GM18870 (cell line): ENCODE measurements at regions not wholly inside any gene's neighbourhood (a gene's known extent, or its start where the extent isn't known, plus 50 kb on each side); places are given as distances from the start of the nearest gene placed in this dataset.

ENCODE experiments used
- ATAC-seq: cut with Tn5 transposase; IDR thresholded peaks from one replicate; pipeline ENCODE4 v1.9.1; 2021; ENCODE audit warnings: moderate library complexity; ENCODE audit not compliant: unreplicated experiment

DNA sequence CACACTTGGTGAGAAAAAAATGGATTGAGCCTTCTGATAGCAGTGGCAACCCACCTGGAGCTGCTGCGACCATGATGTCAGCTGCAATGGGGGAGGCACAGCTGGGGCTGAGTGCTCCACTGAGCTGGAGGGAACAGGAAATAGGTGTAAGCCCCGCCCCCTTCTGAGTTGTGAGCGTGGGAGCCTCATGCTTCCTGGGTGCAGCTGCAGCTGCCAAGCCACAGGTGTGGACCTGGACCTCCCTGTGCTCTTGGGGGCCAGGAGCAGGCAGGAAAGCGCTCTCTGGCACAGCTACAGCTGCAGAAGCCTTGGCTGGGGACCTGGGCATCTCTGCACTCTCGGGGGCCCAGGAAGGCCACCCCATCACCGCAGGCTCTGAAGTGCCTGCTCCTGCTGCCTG is 970.6 kb downstream of the DCDC2C start:
- no peak for ATAC-seq

DNA sequence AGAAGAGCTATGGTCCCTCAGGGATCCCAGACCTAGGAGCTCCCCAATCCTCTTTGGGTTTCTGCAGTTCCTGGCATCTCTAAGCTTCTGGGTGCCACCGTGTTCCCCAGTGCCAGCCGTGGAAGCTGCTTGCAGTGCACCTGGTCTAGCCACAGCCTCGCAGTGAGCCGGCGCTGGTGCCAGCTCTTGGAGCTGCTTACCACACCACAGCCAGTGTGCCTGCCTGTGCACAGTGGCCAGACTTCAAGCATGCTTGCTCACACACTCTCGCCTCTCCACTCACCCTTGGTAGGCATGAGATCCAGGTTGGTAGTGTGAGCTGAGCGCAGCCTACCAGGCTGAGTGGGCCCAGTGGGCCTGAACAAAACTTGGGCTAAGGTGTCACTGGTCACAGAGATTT is 971.9 kb downstream of the DCDC2C start:
- no peak for ATAC-seq

DNA sequence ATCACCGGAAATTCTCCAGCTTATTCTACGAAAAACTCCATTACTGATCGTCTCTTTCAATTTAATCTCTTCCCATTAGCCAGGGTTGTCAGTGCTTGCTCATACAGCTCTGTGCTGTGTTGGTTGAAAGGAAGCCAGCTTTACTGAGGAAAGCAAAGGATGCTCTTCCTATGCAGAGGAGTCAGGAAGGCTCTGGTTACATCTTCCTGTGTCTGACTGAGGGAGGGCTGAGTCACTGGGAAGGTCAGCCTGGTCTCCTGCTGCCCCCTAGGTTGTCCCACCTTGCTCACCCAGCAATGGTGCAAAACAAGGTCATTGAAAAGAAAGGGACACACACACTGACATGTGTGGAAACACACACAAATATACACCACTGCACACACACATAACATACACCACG is 975.6 kb downstream of the DCDC2C start:
- ATAC-seq, result no peak

DNA sequence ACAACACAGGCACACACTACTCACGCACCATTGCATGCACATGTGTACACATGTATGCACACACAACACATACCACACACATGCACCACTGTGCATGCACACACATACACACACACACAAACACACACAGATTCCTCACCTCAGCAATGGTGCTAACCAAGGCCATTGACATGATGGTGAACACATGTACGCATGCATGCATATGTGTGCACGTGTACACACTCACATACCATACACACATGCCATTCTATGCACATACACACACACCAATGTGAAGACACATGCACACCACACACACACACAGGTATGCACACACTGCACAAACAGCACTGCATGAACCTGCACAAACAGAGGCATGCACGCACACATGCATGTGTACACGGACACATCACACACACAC is 976.0 kb downstream of the DCDC2C start:
- ATAC-seq, result no peak

DNA sequence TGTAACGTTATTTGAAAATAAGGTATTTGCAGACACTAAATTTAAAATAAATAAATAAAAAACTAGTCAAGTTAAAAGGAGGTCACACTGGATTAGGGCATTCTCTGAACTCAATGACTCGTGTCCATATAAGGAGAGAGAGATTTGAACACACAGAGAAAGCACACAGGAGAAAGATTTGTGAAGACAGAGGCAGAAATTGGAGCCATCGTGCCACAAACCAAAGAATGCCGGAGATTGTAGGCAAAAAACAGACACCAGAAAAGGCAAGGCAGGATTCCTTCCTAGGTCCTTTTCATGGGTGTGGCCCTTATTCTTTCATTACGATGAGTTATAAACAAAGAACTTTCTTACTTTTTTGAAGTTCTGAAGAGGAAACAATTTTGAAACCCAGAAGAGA is 981.5 kb downstream of the DCDC2C start:
- no peak for ATAC-seq

DNA sequence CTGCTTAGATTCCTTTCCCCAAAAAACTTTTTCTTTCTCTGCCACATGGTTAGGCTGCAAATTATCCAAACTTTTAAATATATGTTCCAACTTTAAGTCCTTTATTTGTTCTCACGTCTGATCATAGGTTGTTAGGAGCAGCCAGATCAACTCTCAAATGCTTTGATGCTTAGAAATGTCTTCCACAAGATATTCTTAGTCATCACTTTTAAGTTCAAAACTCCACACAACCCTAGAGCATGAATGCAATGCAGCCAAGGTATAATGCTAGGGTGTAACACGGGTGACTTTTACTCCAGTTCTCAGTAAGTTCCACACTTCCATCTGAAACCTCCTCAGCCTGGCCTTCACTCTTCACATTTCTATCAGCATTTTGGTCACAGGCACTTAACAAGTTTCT is 987.5 kb downstream of the DCDC2C start:
- no peak for ATAC-seq

DNA sequence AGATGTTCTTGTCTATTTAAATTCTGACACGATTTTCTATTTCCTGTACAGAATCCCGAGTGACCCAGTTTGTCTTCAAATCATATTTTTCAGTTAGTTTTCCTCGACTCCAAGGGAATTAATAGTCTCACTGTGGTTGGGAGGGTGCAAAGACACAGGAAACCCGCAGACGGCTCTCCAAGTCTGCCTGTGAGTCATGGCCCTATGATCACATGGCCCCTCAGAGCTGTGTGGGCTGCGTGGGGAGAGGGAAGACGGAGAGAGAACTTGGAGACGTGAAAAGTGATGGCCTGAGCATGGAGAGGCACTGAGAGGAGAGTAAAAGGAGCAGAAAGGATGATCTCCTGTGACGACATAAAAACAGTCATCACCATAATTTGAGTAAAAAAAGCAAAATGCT is 989.9 kb downstream of the DCDC2C start:
- ATAC-seq, result no peak

GRCh38 chr2:4695281-4695861 is 992.0 kb downstream of the DCDC2C start:
- ATAC-seq, result no peak

DNA sequence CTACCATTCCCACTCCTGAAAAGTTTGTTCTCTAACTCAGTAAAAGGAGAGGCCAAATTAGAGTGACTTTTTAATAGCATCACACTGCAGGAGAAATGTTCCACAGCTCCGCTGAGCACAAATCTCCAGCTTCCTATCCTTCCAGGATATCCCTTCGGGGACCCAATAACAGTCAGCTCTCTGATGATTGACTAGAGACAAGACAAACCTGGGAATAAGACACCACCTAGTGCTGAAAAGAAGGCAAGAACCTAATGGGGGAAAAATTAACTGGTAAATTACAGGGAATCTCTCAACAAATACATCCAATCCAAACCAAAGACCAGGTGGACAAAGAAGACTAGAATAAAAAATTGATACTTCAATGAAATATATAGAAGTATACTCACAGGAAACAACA is 977.1 kb upstream of the SOX11 start:
- no peak for ATAC-seq

DNA sequence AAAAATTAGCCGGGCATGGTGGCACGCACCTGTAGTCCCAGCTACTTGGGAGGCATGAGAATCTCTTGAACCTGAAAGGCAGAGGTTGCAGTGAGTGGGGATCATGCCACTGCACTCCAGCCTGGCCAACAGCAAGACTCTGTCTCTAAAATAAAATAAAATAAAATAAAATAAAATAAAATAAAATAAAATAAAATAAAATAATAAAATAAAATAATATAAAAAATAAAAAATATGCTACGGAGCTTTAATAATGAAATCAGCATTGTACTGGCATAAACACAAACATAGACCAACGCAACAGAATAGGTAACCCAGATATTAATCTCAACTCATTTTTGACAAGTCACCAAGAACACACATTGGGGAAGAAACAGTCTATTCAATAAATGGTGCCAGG is 973.4 kb upstream of the SOX11 start:
- no peak for ATAC-seq

DNA sequence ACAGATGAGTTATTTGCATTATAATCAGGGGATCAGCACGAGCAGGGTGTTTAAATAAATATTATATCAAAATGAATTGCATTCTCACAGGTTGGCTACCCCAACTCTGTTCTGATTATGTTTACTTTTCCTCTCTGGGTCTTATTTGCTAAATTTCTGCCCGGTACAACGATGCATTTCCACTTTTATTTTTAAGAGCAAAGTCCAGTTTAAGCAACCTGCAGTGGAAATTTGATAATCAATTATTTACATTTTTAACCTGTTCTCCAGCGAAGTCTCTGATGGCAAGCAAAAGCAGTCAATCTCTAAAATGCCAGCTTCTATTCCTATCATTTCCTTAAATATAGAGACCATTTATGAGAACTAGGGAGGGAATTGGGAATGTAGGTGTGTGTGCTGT is 966.6 kb upstream of the SOX11 start:
- no peak for ATAC-seq

GRCh38 chr2:4732560-4732959 is 959.6 kb upstream of the SOX11 start:
- ATAC-seq, result no peak

DNA sequence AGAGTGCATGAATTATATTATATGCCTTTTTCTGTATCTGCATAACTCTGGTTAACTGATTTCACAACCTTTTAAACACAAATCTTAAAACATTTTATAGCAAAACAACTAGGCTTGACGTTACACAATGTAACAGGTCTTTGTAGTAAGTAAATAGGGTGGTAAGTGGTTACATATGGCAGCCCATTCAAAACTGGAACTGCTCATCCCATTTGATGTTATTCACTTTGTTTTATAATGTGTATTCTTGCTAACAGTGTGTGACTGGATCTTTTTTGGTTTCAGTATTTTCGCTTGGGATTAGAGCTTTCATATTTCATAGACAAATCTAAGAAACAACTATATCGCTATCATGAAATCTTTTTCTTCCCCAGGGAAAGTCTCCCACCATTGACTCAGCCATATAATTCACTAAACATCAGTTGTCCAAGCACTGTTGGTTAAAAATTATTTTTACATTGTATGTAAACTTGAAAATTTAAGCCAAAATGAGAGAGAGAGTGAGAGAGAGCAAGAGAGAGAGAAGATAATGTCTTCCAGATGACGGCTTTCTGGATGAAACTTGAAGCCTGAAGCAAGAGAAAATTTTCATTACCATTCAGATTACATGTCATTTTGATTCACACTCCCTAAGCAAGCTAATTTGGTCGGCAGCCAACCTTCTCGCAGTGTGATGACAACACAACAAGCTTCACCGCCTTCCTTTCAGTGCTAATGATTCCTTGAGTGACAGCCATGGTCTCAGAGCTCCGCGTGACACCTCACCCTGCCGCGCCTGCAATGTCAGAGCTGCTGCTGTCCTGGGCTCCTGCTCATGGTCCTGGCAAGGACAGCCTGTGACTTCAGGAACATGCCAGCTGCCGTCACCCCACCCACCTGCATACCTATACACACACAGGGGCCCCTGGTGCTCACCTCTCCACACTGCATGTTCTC is 946.9 kb upstream of the SOX11 start:
- ATAC-seq, result no peak

DNA sequence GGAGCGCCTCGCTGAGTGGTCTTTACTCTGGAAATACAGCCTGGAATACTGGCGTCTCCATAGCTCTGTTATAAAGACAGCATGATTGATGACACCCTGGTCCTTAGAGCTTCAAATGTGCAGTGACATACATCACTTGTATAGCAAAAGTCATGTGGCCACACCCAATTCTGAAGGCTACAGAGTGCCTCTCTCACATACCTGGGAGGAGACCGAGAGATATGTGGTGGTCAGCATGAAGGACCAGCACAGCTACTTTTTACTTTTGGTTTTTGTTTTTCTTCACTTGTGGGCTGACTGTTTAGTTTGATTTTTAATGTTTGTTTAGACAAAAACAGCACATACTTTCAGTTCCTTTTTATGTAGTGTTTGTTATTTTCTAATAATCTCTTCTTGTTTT is 938.5 kb upstream of the SOX11 start:
- ATAC-seq, result no peak

GRCh38 chr2:4762951-4763376 is 929.2 kb upstream of the SOX11 start:
- no peak for ATAC-seq

- ATAC-seq, result no peak
These were observed 926.2 kb upstream of the SOX11 start for GRCh38 chr2:4765787-4766530.

DNA sequence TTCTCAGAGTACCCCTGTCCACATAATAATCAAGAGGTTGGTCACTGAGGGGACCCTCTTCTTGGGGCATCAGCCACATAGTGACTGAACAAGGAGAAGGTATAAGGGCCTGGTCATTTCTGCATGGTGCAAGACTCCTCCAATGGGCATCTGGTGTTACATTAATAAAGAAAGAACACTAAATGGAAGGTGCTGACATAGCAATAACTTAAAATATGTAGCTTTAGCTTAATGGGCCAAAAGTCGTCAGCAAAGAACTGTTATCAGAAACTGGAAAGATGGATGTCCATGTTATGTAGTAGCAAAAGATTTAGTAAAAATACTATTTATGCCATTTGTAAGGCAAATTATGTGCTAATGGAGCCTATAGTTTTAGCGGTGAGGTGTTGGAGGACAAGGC is 916.5 kb upstream of the SOX11 start:
- ATAC-seq, result no peak

DNA sequence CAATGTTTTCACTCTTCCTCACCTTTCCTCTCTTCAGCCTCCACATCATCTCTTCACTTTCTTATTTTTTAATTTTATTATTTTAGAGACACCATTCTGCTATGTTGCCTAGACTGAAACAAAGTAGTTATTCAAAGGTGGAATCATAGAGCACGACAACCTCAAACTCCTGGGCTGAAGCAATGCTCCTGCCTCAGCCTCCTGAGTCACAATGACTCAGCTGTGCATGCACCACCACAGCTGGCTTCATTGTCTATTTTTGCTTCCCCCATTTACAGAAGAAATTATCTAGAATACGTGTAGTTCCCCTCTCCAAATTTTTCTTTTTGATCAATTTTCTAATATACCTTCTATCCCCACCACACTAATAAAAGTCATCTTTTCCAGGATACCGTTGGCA is 911.5 kb upstream of the SOX11 start:
- ATAC-seq, result no peak

- ATAC-seq, result no peak
These were observed 909.5 kb upstream of the SOX11 start for GRCh38 chr2:4782647-4783046.

DNA sequence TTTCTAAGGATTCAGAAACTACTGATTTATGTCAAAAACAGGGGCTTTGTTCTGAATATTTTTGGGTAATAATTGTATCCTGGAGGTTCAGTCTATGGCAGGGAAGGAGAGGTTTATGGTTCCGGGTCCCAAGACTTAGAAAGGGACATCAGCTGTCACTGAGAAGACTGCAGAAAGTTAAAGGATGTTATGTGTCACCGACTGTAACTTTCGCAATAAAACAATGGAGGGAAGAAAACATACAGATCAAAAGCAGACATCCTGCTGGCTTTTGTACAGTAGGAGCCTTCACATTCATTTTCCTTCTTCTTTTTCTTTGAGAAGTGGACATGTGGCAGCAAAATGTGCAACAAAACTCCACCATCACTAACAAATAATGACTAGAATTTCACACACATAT is 900.7 kb upstream of the SOX11 start:
- no peak for ATAC-seq

- no peak for ATAC-seq
These were observed 900.1 kb upstream of the SOX11 start for GRCh38 chr2:4792126-4792525.

GRCh38 chr2:4803396-4803795 is 888.8 kb upstream of the SOX11 start:
- no peak for ATAC-seq
